GM12891 (cell line): ENCODE measurements at regions not wholly inside any gene's neighbourhood (a gene's known extent, or its start where the extent isn't known, plus 50 kb on each side); places are given as distances from the start of the nearest gene placed in this dataset.

ENCODE experiments used
- POLR2A ChIP-seq: IDR thresholded peaks from 2 replicates; pipeline ENCODE4 v1.6.1; 2011; ENCODE audit warnings: low read depth, low read length, control low read depth
- TAF1 ChIP-seq: IDR thresholded peaks from 2 replicates; pipeline ENCODE4 v1.6.1; 2011; ENCODE audit warnings: low read depth, low read length, control low read depth

DNA sequence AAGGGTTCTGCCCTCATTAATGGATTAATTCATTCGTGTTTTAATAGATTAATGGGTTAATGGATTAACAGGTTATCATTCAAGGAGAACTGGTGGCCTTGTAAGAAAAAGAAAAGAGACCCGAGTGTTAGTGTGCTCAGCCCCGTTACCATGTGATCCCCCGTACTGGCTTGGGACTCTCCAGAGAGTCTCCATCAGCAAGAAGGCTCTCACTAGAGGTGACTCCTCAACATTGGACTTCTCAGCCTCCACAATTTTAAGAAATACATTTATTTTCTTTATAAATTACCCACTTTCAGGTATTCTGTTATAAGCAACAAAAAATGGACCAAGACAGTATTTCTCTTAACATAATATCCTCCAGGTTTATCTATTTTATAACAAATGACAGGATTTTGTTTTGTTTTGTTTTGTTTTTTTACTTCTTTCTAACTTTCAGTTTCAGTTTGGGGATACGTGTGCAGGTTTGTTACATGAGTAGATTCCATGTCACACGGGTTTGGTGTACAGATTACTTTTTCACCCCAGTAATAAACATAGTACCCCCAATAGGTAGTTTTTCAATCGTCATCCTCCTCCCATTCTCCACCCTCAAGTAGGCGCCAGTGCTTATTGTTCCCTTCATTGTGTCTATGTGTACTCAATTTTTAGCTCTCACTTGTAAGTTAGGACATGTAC, 456.1 kb downstream of the DNAH5 start:
- TF ChIP-seq POLR2A = no peak
- TF ChIP-seq TAF1 = no peak
